Spleen (tissue), 11 donors: ENCODE measurements at regions not wholly inside any gene's neighbourhood (a gene's known extent, or its start where the extent isn't known, plus 50 kb on each side); places are given as distances from the start of the nearest gene placed in this dataset.

Experiments used
- DNase-seq: peaks from one replicate; pipeline ENCODE4 v3.0.0-alpha.2; 2020
- H3K27ac ChIP-seq, 8 donors: fragments of 200-600 bp; sonication (generic) in 7 of 8; 1 replicate in 4 of 8; 2 replicates in 4 of 8; pipeline versions ENCODE4 v1.5.0 to v1.8.0; 2016 to 2021; ENCODE audit warnings: inconsistent platforms in 4 of 8, mild to moderate bottlenecking in 4 of 8, moderate library complexity in 1 of 8
- H3K27me3 ChIP-seq, 7 donors: fragments of 200-600 bp; sonication (generic) in 6 of 7; replicated peaks in 1 of 7; 1 replicate in 4 of 7; 2 replicates in 3 of 7; pipeline versions ENCODE4 v1.5.0 to v1.8.0; 2016 to 2021; ENCODE audit warnings: inconsistent platforms in 3 of 7, mild to moderate bottlenecking in 1 of 7
- H3K36me3 ChIP-seq, 6 donors: fragments of 200-600 bp; sonication (generic) in 5 of 6; 1 replicate in 4 of 6; 2 replicates in 2 of 6; pipeline versions ENCODE4 v1.5.0 to v1.8.0; 2016 to 2021; ENCODE audit warnings: inconsistent platforms in 2 of 6
- H3K4me1 ChIP-seq, 6 donors: fragments of 200-600 bp; sonication (generic) in 5 of 6; 1 replicate in 3 of 6; 2 replicates in 3 of 6; pipeline versions ENCODE4 v1.5.0 to v1.8.0; 2016 to 2021; ENCODE audit warnings: inconsistent platforms in 3 of 6
- H3K4me3 ChIP-seq, 8 donors: fragments of 200-600 bp; sonication (generic) in 7 of 8; 1 replicate in 4 of 8; 2 replicates in 4 of 8; pipeline versions ENCODE4 v1.5.0 to v1.8.0; 2016 to 2021; ENCODE audit warnings: inconsistent platforms in 4 of 8, mild to moderate bottlenecking in 4 of 8, moderate library complexity in 2 of 8
- H3K9me3 ChIP-seq, 8 donors: fragments of 200-600 bp; sonication (generic) in 7 of 8; 1 replicate in 4 of 8; 2 replicates in 4 of 8; pipeline versions ENCODE4 v1.5.0 to v1.8.0; 2016 to 2021; ENCODE audit warnings: inconsistent platforms in 4 of 8
- CTCF ChIP-seq, 11 experiments: fragments of 200-600 bp in 7 of 11; fragments of 450-650 bp in 4 of 11; sonication (generic) in 4 of 11; IDR thresholded peaks in 8 of 11; conservative IDR thresholded peaks in 3 of 11; 1 replicate in 7 of 11; 2 replicates in 4 of 11; pipeline versions ENCODE4 v1.4.0 to v1.8.0; 2016 to 2021; ENCODE audit warnings: antibody characterized with exemption in 11 of 11, inconsistent platforms in 4 of 11, mild to moderate bottlenecking in 1 of 11
- POLR2A ChIP-seq, 3 donors: fragments of 450-650 bp; IDR thresholded peaks; one replicate each; pipeline ENCODE4 v1.5.1; 2017; ENCODE audit warnings: antibody characterized with exemption in 3 of 3, mild to moderate bottlenecking in 1 of 3
- POLR2AphosphoS5 ChIP-seq, 3 donors: sonication (generic); formaldehyde crosslinking; IDR thresholded peaks; one replicate each; pipeline ENCODE4 v1.5.1; 2017; ENCODE audit warnings: antibody characterized with exemption in 3 of 3
- WGBS, 5 donors: extraction: QIAGEN DNeasy Blood & Tissue Kit in 3 of 5; methylation state at CpG; one replicate each; pipeline versions ENCODE4 v1.1.5 to v1.1.7; 2013 to 2018; 5-methylcytosine and 5-hydroxymethylcytosine counted together
- intact Hi-C: fragments of 100-400 bp; cut with DNase I; formaldehyde crosslinking; loops from one replicate; pipeline ENCODE4 v1.15.0; 2023; ENCODE audit warnings: low total_unique reads
- donor health status: healthy with polysubstance abuse.
- donor health status: DM: no; HTN: no; CAD: no; lungs with moderate emphysema.
- donor health status: DM: no; HTN: no; CAD: no.
- donor health status: Bipolar disorder and iron deficiency.
- donor health status: healthy.
- donor health status: DM: no; HTN: no; CAD: no.
- donor health status: DM: yes; HTN: yes; CAD: no.

- Histone ChIP-seq H3K27me3 (peaks cover 0 to 20% (median 0%) of the 10 kb centered on the region in 7 donors), H3K4me1 (no peaks in the 10 kb centered on the region), H3K36me3 (no peaks in the 10 kb centered on the region), H3K9me3 (no peaks in the 10 kb centered on the region), H3K27ac (no peak overlapping the region), H3K4me3 (no peak overlapping the region)
- TF ChIP-seq POLR2A (IDR thresholded peaks at IDR 0.05), result no peak
- no peak for TF ChIP-seq CTCF (IDR thresholded peaks at IDR 0.05 in 8 of 11, conservative IDR thresholded peaks at IDR 0.05 in 3 of 11)
- intact Hi-C loops, result no loop called here
- 55 to 75% (median 63%) methylated on average over 8 of the region's 8 CpGs for WGBS, 5 donors
- DNase-seq, result no peak
These were observed 256.7 kb downstream of the CBLN1 start for GRCh38 chr16:49024896-49025295.

DNA sequence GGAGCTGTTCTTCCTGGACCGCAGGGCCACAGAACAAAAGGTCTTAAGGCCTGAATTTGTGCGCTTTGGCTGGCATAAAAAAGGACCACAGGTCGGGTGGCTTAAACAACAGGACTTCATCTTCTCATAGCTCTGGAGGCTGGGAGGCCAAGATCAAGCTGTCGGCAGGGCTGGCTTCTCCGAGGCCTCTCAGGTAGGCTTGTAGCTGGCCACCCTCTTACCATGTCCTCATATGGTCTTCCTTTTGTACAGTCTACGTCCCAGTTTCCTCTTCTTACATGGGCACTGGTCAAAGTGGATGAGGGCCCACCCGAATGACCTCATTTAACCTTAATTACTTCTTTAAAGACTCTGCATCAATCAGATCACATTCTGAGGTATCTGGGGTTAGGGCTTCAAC is 257.6 kb downstream of the CBLN1 start:
- intact Hi-C loops, result no loop called here
- no peaks in the 10 kb centered on the region for H3K9me3 ChIP-seq
- H3K4me3 ChIP-seq, result no peak overlapping the region
- 79 to 86% (median 83%) methylated on average over 7 of the region's 7 CpGs for WGBS, 5 donors
- no peak overlapping the region for H3K27ac ChIP-seq
- no peaks in the 10 kb centered on the region for H3K36me3 ChIP-seq
- TF ChIP-seq POLR2A (IDR thresholded peaks at IDR 0.05) (no peak), CTCF (IDR thresholded peaks at IDR 0.05 in 8 of 11, conservative IDR thresholded peaks at IDR 0.05 in 3 of 11) (no peak), POLR2AphosphoS5 (IDR thresholded peaks at IDR 0.05) (no peak)
- H3K27me3 ChIP-seq, result peaks cover 0 to 25% (median 0%) of the 10 kb centered on the region in 7 donors
- no peak for DNase-seq
- no peaks in the 10 kb centered on the region for H3K4me1 ChIP-seq

DNA sequence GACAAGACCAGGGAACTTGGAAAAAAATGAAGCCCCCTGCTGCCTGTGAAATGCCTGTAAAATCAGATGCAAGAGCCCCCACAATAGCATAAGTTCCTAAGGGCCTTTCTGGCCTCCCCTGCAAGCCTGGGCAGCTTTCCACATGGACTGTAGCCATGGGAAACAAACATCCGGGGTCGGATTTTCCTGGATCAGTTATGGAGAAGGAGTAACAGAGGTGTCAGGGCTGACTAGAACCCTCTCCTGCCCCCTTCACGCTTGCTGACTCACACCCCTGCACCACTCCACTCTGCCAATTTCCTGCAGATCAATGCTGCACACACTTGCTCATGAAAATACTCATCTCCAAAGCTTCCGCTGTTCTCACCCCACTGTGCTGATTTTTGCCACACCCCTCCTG is 258.6 kb downstream of the CBLN1 start:
- H3K4me3 ChIP-seq, result no peak overlapping the region
- no peaks in the 10 kb centered on the region for H3K9me3 ChIP-seq
- no peaks in the 10 kb centered on the region for H3K36me3 ChIP-seq
- TF ChIP-seq POLR2A (IDR thresholded peaks at IDR 0.05) (no peak), POLR2AphosphoS5 (IDR thresholded peaks at IDR 0.05) (no peak), CTCF (IDR thresholded peaks at IDR 0.05 in 8 of 11, conservative IDR thresholded peaks at IDR 0.05 in 3 of 11) (no peak)
- H3K27ac ChIP-seq, result no peak overlapping the region
- H3K4me1 ChIP-seq, result no peaks in the 10 kb centered on the region
- 36 to 54% (median 49%) methylated on average over 4 of the region's 4 CpGs for WGBS, 5 donors
- no peak for DNase-seq
- H3K27me3 ChIP-seq, result peaks cover 0 to 31% (median 0%) of the 10 kb centered on the region in 7 donors
- intact Hi-C loops, result no loop called here

GRCh38 chr16:49022351-49022963 is 259.2 kb downstream of the CBLN1 start:
- H3K4me3 ChIP-seq, result no peak overlapping the region
- TF ChIP-seq CTCF (IDR thresholded peaks at IDR 0.05 in 8 of 11, conservative IDR thresholded peaks at IDR 0.05 in 3 of 11) (no peak), POLR2AphosphoS5 (IDR thresholded peaks at IDR 0.05) (no peak), POLR2A (IDR thresholded peaks at IDR 0.05) (no peak)
- H3K9me3 ChIP-seq, result no peaks in the 10 kb centered on the region
- no peak for DNase-seq
- peaks cover 0 to 37% (median 0%) of the 10 kb centered on the region in 7 donors for H3K27me3 ChIP-seq
- no peaks in the 10 kb centered on the region for H3K36me3 ChIP-seq
- intact Hi-C loops, result no loop called here
- no peaks in the 10 kb centered on the region for H3K4me1 ChIP-seq
- no peak overlapping the region for H3K27ac ChIP-seq
- WGBS, 5 donors, result 73 to 89% (median 81%) methylated on average over 9 to 12 of the region's 12 CpGs
